Posterior cingulate gyrus (tissue), 11 donors: ENCODE measurements at regions not wholly inside any gene's neighbourhood (a gene's known extent, or its start where the extent isn't known, plus 50 kb on each side); places are given as distances from the start of the nearest gene placed in this dataset.

Experiments used
- DNase-seq, 10 donors: peaks; one replicate each; pipeline versions ENCODE4 v3.0.0 to v3.0.0-alpha.2; 2020 to 2021; ENCODE audit warnings: mixed read lengths in 3 of 10
- intact Hi-C: fragments of 100-400 bp; cut with DNase I; formaldehyde crosslinking; loops from one replicate; pipeline ENCODE4 v1.15.1; 2023

- intact Hi-C loops = loop anchor here (5.0 kb wide), 1 partner anchor 137 kb away; no protein-coding TSS in a partner anchor
- DNase-seq = no peak
These were observed 74.2 kb upstream of the PROK2 start for GRCh38 chr3:71859123-71859519.

- DNase-seq = no peak
- intact Hi-C loops = loop anchor here (5.0 kb wide), 1 partner anchor 136 kb away; no protein-coding TSS in a partner anchor
These were observed 73.7 kb upstream of the PROK2 start for GRCh38 chr3:71858503-71859122.

- no peak for DNase-seq
These were observed 73.0 kb upstream of the PROK2 start for GRCh38 chr3:71857956-71858355.

GRCh38 chr3:71854706-71855105 is 69.8 kb upstream of the PROK2 start:
- intact Hi-C loops = loop anchor here (5.0 kb wide), 1 partner anchor 132 kb away; no protein-coding TSS in a partner anchor
- DNase-seq = no peak

More at GRCh38 chr3:71857956-71858355, 73.0 kb upstream of the PROK2 start:
- intact Hi-C loops = loop anchor here (5.0 kb wide), 1 partner anchor 136 kb away; no protein-coding TSS in a partner anchor

- no peak for DNase-seq
- intact Hi-C loops = no loop called here
These were observed 69.1 kb upstream of the PROK2 start for GRCh38 chr3:71854096-71854495.

- intact Hi-C loops = no loop called here
- DNase-seq = no peak
These were observed 66.9 kb upstream of the PROK2 start for GRCh38 chr3:71851878-71852277.

GRCh38 chr3:71850654-71851053 is 65.7 kb upstream of the PROK2 start:
- intact Hi-C loops = no loop called here
- no peak for DNase-seq

- DNase-seq = no peak
- intact Hi-C loops = no loop called here
These were observed 64.7 kb upstream of the PROK2 start for GRCh38 chr3:71849681-71850080.

GRCh38 chr3:71847794-71848193 is 62.8 kb upstream of the PROK2 start:
- intact Hi-C loops = no loop called here
- DNase-seq = no peak

- intact Hi-C loops = no loop called here
- no peak for DNase-seq
These were observed 61.2 kb upstream of the PROK2 start for GRCh38 chr3:71846185-71846584.

GRCh38 chr3:71843071-71843470 is 58.1 kb upstream of the PROK2 start:
- intact Hi-C loops = no loop called here
- no peak for DNase-seq

GRCh38 chr3:71838406-71838805 is 53.5 kb upstream of the PROK2 start:
- intact Hi-C loops = no loop called here
- no peak for DNase-seq
